H1 (cell line): ENCODE measurements at regions not wholly inside any gene's neighbourhood (a gene's known extent, or its start where the extent isn't known, plus 50 kb on each side); places are given as distances from the start of the nearest gene placed in this dataset.

Experiments
- CBX8 ChIP-seq: fragments of 300-800, 300-1000 bp; sonication (generic); IDR thresholded peaks from 2 replicates; pipeline ENCODE4 v1.7.1; 2016; ENCODE audit warnings: low read depth, low read length, borderline replicate concordance
- CHD1 ChIP-seq: IDR thresholded peaks from 2 replicates; pipeline ENCODE4 v1.6.1; 2012; ENCODE audit warnings: low read depth, low read length, improper control_type of control experiment
- CHD2 ChIP-seq: IDR thresholded peaks from 2 replicates; pipeline ENCODE4 v1.6.1; 2012; ENCODE audit warnings: low read length, improper control_type of control experiment
- EP300 ChIP-seq, 2 experiments: IDR thresholded peaks; 1 replicate in 1 of 2; 2 replicates in 1 of 2; pipeline ENCODE4 v1.6.1; 2011 to 2012; ENCODE audit warnings: low read depth in 2 of 2, low read length in 2 of 2, mild to moderate bottlenecking in 2 of 2, borderline replicate concordance in 1 of 2, inconsistent platforms in 1 of 2, moderate library complexity in 1 of 2
- EZH2 ChIP-seq: fragments of 200-600 bp; sonication (generic); IDR thresholded peaks from 2 replicates; pipeline ENCODE4 v1.7.1; 2012; ENCODE audit warnings: low read depth, mild to moderate bottlenecking, moderate library complexity, low read length, inconsistent platforms; ENCODE audit not compliant: severe bottlenecking
- FOSL1 ChIP-seq: IDR thresholded peaks from 2 replicates; pipeline ENCODE4 v1.6.1; 2011; ENCODE audit warnings: mild to moderate bottlenecking, low read depth, low read length, moderate library complexity; ENCODE audit not compliant: insufficient read depth
- JUN ChIP-seq: IDR thresholded peaks from 2 replicates; pipeline ENCODE4 v1.6.1; 2011; ENCODE audit warnings: low read depth, mild to moderate bottlenecking, improper control_type of control experiment, low read length
- NRF1 ChIP-seq: IDR thresholded peaks from 2 replicates; pipeline ENCODE4 v1.6.1; 2011; ENCODE audit warnings: mild to moderate bottlenecking, low read depth, low read length, improper control_type of control experiment
- SP2 ChIP-seq: IDR thresholded peaks from 2 replicates; pipeline ENCODE4 v1.6.1; 2012; ENCODE audit warnings: mild to moderate bottlenecking, low read length, inconsistent platforms
- YY1 ChIP-seq: IDR thresholded peaks from 2 replicates; pipeline ENCODE4 v1.6.1; 2011; ENCODE audit warnings: low read depth, mild to moderate bottlenecking, low read length

DNA sequence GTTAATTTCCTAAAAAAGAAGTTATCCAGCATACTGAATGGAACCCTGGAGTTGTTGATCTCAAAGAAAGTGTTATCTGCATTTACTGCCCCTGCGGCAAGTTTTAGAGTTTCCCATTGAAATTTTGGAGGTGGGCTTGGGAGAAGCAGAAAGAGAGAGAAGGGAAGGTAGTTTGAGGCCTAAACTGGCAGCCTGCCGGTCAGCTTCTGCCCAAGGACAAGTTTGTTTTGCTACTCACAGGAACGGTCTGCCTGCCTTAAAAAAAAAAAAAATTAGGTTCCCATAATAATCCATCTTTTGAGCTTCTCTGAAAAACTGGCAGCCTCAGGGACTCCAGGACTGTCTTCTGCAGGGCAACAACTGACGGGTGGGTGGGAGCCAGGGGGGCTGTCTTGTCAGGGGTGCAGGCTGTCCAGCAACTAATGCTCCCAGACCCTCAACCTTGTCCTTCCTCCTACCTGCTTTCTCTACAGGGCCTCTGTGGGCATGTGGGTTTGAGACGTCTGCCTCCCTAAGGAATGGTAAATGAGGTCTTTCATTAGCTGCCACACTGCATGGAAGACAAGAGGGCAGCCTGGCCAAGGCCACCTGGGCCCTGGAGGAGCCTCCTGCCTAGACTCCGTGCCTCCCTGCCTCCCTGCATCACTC is 176.1 kb upstream of the KCNG1 start:
- no peak for TF ChIP-seq CHD2
- TF ChIP-seq CHD1 = no peak
- TF ChIP-seq NRF1 = no peak
- TF ChIP-seq SP2 = no peak
- no peak for TF ChIP-seq JUN
- no peak for TF ChIP-seq CBX8
- no peak for TF ChIP-seq FOSL1
- TF ChIP-seq EP300 (IDR thresholded peaks at IDR 0.05; ENCODE audit: borderline replicate concordance in 1 of 2, low read depth in 2 of 2, low read length in 2 of 2) = no peak
- no peak for TF ChIP-seq EZH2
- no peak for TF ChIP-seq YY1
